DND-41 (cell line): ENCODE measurements at regions not wholly inside any gene's neighbourhood (a gene's known extent, or its start where the extent isn't known, plus 50 kb on each side); places are given as distances from the start of the nearest gene placed in this dataset.

ENCODE experiments used
- ATAC-seq: fragments of 200-7000 bp; cut with Tn5 transposase; 3 replicates; pipeline ENCODE4 v1.9.1; 2021; ENCODE audit warnings: low read depth; ENCODE audit not compliant: insufficient read depth
- DNase-seq: peaks from one replicate; pipeline ENCODE4 v3.0.0-alpha.2; 2020
- H2AFZ ChIP-seq: 2 replicates; pipeline ENCODE4 v1.6.0; 2012; ENCODE audit warnings: low read depth, low read length
- H3K27ac ChIP-seq: 2 replicates; pipeline ENCODE4 v1.5.1; 2012; ENCODE audit warnings: low read length, inconsistent platforms
- H3K27me3 ChIP-seq: fragments of 200-600 bp; sonication (generic); 2 replicates; pipeline ENCODE4 v1.6.0; 2012; ENCODE audit warnings: low read length, mild to moderate bottlenecking, inconsistent platforms; ENCODE audit not compliant: insufficient read depth, poor library complexity
- H3K36me3 ChIP-seq: 2 replicates; pipeline ENCODE4 v1.5.1; 2012; ENCODE audit warnings: low read length, inconsistent platforms; ENCODE audit not compliant: insufficient read depth
- H3K4me1 ChIP-seq: 2 replicates; pipeline ENCODE4 v1.5.1; 2012; ENCODE audit warnings: mild to moderate bottlenecking, low read length; ENCODE audit not compliant: insufficient read depth
- H3K4me2 ChIP-seq: 2 replicates; pipeline ENCODE4 v1.6.0; 2012; ENCODE audit warnings: mild to moderate bottlenecking, moderate library complexity, low read length, inconsistent platforms; ENCODE audit not compliant: insufficient read depth
- H3K4me3 ChIP-seq, 2 experiments: fragments of 200-600 bp in 1 of 2; shearing (Covaris generic) in 1 of 2; 2 replicates each; pipeline ENCODE4 v1.5.1; 2012 to 2016; ENCODE audit warnings: inconsistent platforms in 2 of 2, low read length in 2 of 2, mild to moderate bottlenecking in 2 of 2, low read depth in 1 of 2, moderate library complexity in 1 of 2
- H3K79me2 ChIP-seq: 2 replicates; pipeline ENCODE4 v1.6.0; 2012; ENCODE audit warnings: low read length, inconsistent platforms; ENCODE audit not compliant: insufficient read depth
- H3K9ac ChIP-seq: 2 replicates; pipeline ENCODE4 v1.6.0; 2012; ENCODE audit warnings: low read depth, mild to moderate bottlenecking, inconsistent platforms, low read length, moderate library complexity
- H3K9me3 ChIP-seq: 2 replicates; pipeline ENCODE4 v1.5.1; 2012; ENCODE audit warnings: low read length, moderate library complexity, mild to moderate bottlenecking, inconsistent platforms; ENCODE audit not compliant: insufficient read depth, severe bottlenecking
- H4K20me1 ChIP-seq: 2 replicates; pipeline ENCODE4 v1.6.0; 2012; ENCODE audit warnings: low read length; ENCODE audit not compliant: insufficient read depth
- CTCF ChIP-seq: IDR thresholded peaks from 2 replicates; pipeline ENCODE4 v1.5.1; 2012; ENCODE audit warnings: borderline replicate concordance, low read length, moderate library complexity, mild to moderate bottlenecking; ENCODE audit not compliant: poor library complexity, severe bottlenecking; ENCODE audit errors: extremely low read depth
- EZH2 ChIP-seq: IDR thresholded peaks from 3 replicates; pipeline ENCODE4 v1.6.1; 2012; ENCODE audit warnings: borderline replicate concordance, low read depth, mild to moderate bottlenecking, moderate library complexity, low read length, inconsistent platforms; ENCODE audit not compliant: severe bottlenecking

DNA sequence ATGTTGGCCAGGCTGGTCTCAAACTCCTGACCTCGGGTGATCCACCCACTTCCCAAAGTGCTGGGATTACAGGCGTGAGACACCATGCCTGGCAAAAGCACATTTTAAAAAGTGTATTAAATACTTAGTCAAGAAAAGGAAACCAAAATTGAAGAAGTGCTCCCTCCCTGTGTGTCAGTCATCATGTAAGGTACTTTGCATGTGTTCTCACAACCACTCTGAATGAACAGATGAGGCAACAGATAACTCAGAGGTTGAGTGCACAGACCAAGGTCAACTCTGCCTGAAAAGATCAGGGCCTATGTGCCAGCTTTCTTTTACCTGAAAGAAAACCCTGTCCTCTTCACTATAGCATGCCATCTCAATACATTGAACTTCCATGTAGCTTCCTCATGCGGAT, 289.7 kb downstream of the MRPS30 start:
- no peak overlapping the region for H3K9ac ChIP-seq
- no peak for DNase-seq
- TF ChIP-seq CTCF (no peak), EZH2 (no peak)
- no peaks in the 10 kb centered on the region for H3K4me1 ChIP-seq
- H3K4me3 ChIP-seq: no peak overlapping the region
- no peaks in the 10 kb centered on the region for H3K36me3 ChIP-seq
- no peaks in the 10 kb centered on the region for H3K79me2 ChIP-seq
- H3K9me3 ChIP-seq: no peaks in the 10 kb centered on the region
- no peak for ATAC-seq
- H4K20me1 ChIP-seq: no peaks in the 10 kb centered on the region
- no peak overlapping the region for H2AFZ ChIP-seq
- no peak overlapping the region for H3K27ac ChIP-seq
- no peak overlapping the region for H3K4me2 ChIP-seq
- no peaks in the 10 kb centered on the region for H3K27me3 ChIP-seq

GRCh38 chr5:45101146-45101545, 292.4 kb downstream of the MRPS30 start:
- H3K4me1 ChIP-seq: no peaks in the 10 kb centered on the region
- no peak overlapping the region for H2AFZ ChIP-seq
- H3K4me2 ChIP-seq: no peak overlapping the region
- H3K79me2 ChIP-seq: no peaks in the 10 kb centered on the region
- no peaks in the 10 kb centered on the region for H3K36me3 ChIP-seq
- no peak overlapping the region for H3K4me3 ChIP-seq
- no peaks in the 10 kb centered on the region for H3K9me3 ChIP-seq
- ATAC-seq: no peak
- no peaks in the 10 kb centered on the region for H3K27me3 ChIP-seq
- DNase-seq: no peak
- TF ChIP-seq CTCF: no peak
- no peak for TF ChIP-seq EZH2
- no peaks in the 10 kb centered on the region for H4K20me1 ChIP-seq
- no peak overlapping the region for H3K27ac ChIP-seq
- no peak overlapping the region for H3K9ac ChIP-seq

DNA sequence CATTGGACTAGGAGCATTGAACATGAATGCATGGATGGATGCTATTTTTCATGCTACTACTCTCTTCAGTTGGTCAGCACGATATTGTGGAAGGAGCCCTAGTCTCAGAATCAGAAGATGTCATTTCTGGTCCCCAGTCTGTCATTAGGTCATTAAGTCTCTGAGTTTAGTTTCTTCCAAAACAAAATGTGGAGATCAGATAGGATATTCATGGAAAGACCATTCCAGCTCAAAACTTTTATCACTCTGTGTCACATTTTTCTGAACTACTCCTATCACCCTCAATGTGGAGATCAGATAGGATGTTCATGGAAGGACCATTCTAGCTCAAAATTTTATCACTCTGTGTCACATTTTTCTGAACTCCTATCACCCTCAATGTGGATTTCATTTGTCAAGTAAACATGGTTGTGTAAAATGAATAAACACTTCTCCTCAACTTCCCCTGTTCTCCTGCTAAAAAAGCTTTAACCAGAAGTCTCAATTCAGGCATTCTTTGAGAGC, 296.8 kb downstream of the MRPS30 start:
- Histone ChIP-seq H3K9me3 (no peaks in the 10 kb centered on the region), H3K36me3 (no peaks in the 10 kb centered on the region), H2AFZ (no peak overlapping the region), H3K4me3 (no peak overlapping the region), H3K27ac (no peak overlapping the region), H3K4me1 (no peaks in the 10 kb centered on the region), H3K9ac (no peak overlapping the region), H3K79me2 (no peaks in the 10 kb centered on the region), H3K27me3 (no peaks in the 10 kb centered on the region), H3K4me2 (no peak overlapping the region), H4K20me1 (no peaks in the 10 kb centered on the region)
- DNase-seq (no peak), ATAC-seq (no peak)
- TF ChIP-seq EZH2: no peak

GRCh38 chr5:45109062-45109461, 300.3 kb downstream of the MRPS30 start:
- ATAC-seq (no peak), DNase-seq (no peak)
- no peak for TF ChIP-seq EZH2
- TF ChIP-seq CTCF: no peak
- H2AFZ ChIP-seq: no peak overlapping the region
- H3K4me1 ChIP-seq: no peaks in the 10 kb centered on the region
- no peak overlapping the region for H3K9ac ChIP-seq
- H3K79me2 ChIP-seq: no peaks in the 10 kb centered on the region
- H3K36me3 ChIP-seq: no peaks in the 10 kb centered on the region
- no peak overlapping the region for H3K4me2 ChIP-seq
- no peaks in the 10 kb centered on the region for H3K27me3 ChIP-seq
- H3K4me3 ChIP-seq: no peak overlapping the region
- H3K9me3 ChIP-seq: no peaks in the 10 kb centered on the region
- H4K20me1 ChIP-seq: no peaks in the 10 kb centered on the region
- no peak overlapping the region for H3K27ac ChIP-seq
